GM12878 (cell line): ENCODE measurements at regions not wholly inside any gene's neighbourhood (a gene's known extent, or its start where the extent isn't known, plus 50 kb on each side); places are given as distances from the start of the nearest gene placed in this dataset.

Source experiments
- ATAC-seq: fragments of 200-7000 bp; cut with Tn5 transposase; 3 replicates; pipeline ENCODE4 v1.9.1; 2020; ENCODE audit warnings: mild to moderate bottlenecking, moderate library complexity
- BruUV-seq: library from RNA; stranded (reverse); fragments of 400-500 nt; replicated peaks from 2 replicates; lab custom pipeline; 2021; lab: Mats Ljungman, UMichigan
- CTCF ChIA-PET: fragments of 300-600 bp; sonication (Branson Sonifier 250); formaldehyde crosslinking; extraction: SDS; loops from one replicate; lab custom pipeline; 2021; ENCODE audit warnings: inconsistent platforms; lab: Yijun Ruan, JAX
- POLR2A ChIA-PET: fragments of 350-600 bp; formaldehyde crosslinking; extraction: SDS; loops from one replicate; lab custom pipeline; 2021; ENCODE audit warnings: inconsistent platforms; lab: Charles Lee
- RAD21 ChIA-PET: fragments of 300-600 bp; sonication (Branson Sonifier 250); formaldehyde crosslinking; loops from one replicate; lab custom pipeline; 2023; ENCODE audit warnings: antibody characterized with exemption; ENCODE audit not compliant: unreplicated experiment; lab: Charles Lee
- SMC1A ChIA-PET: fragments of 300-600 bp; sonication (Branson Sonifier 250); formaldehyde crosslinking; loops from one replicate; lab custom pipeline; 2023; ENCODE audit not compliant: unreplicated experiment, uncharacterized antibody; lab: Charles Lee
- DNase-seq: peaks from one replicate; pipeline ENCODE4 v3.0.0-alpha.2; 2011; ENCODE audit warnings: low read depth, low spot score
- FAIRE-seq: peaks from 3 replicates; lab custom pipeline; 2011; peaks lifted over from hg19 to GRCh38; lab: Jason Lieb, UNC
- H2AFZ ChIP-seq: 2 replicates; pipeline ENCODE4 v1.6.0; 2011; ENCODE audit warnings: low read depth, low read length, control low read depth; ENCODE audit not compliant: control insufficient read depth
- H3K27ac ChIP-seq: 2 replicates; pipeline ENCODE4 v1.5.1; 2011; ENCODE audit warnings: control low read depth; ENCODE audit not compliant: control insufficient read depth, insufficient read depth
- H3K27me3 ChIP-seq, 2 experiments: replicated peaks in 1 of 2; 2 replicates each; pipeline versions ENCODE4 v1.6.0 to v1.6.1; 2011; ENCODE audit warnings: low read length in 1 of 2; ENCODE audit not compliant: control insufficient read depth in 2 of 2, insufficient read depth in 2 of 2
- H3K36me3 ChIP-seq, 2 experiments: 2 replicates each; pipeline ENCODE4 v1.5.1; 2011; ENCODE audit warnings: low read length in 1 of 2; ENCODE audit not compliant: control insufficient read depth in 2 of 2, insufficient read depth in 2 of 2
- H3K4me1 ChIP-seq: 2 replicates; pipeline ENCODE4 v1.6.1; 2011; ENCODE audit warnings: mild to moderate bottlenecking, low read length, moderate library complexity, mixed read lengths; ENCODE audit not compliant: control insufficient read depth, insufficient read depth
- H3K4me2 ChIP-seq: 2 replicates; pipeline ENCODE4 v1.6.0; 2011; ENCODE audit warnings: control low read depth; ENCODE audit not compliant: control insufficient read depth, insufficient read depth
- H3K4me3 ChIP-seq: fragments of 200-600 bp; sonication (generic); 2 replicates; pipeline ENCODE4 v1.5.1; 2016
- H3K79me2 ChIP-seq: 2 replicates; pipeline ENCODE4 v1.6.0; 2011; ENCODE audit warnings: low read length; ENCODE audit not compliant: control insufficient read depth, insufficient read depth
- H3K9ac ChIP-seq: 2 replicates; pipeline ENCODE4 v1.8.0; 2011; ENCODE audit warnings: low read length, control low read depth, mixed read lengths; ENCODE audit not compliant: control insufficient read depth, insufficient read depth
- H3K9me3 ChIP-seq: replicated peaks from 3 replicates; pipeline ENCODE4 v1.5.1; 2011; ENCODE audit warnings: mild to moderate bottlenecking, low read length; ENCODE audit not compliant: control insufficient read depth, insufficient read depth
- H4K20me1 ChIP-seq: 2 replicates; pipeline ENCODE4 v1.6.0; 2011; ENCODE audit not compliant: control insufficient read depth, insufficient read depth
- CHD4 ChIP-seq: fragments of 200-600 bp; sonication (generic); IDR thresholded peaks from 2 replicates; pipeline ENCODE4 v1.6.1; 2016; ENCODE audit warnings: mild to moderate bottlenecking
- DPF2 ChIP-seq: fragments of 450-650 bp; IDR thresholded peaks from 2 replicates; pipeline ENCODE4 v1.6.1; 2017; ENCODE audit warnings: mild to moderate bottlenecking
- ETV6 ChIP-seq, 2 experiments: fragments of 450-650 bp in 1 of 2; IDR thresholded peaks in 1 of 2; conservative IDR thresholded peaks in 1 of 2; 2 replicates each; pipeline ENCODE4 v1.6.1; 2014; ENCODE audit warnings: antibody characterized with exemption in 1 of 2, borderline replicate concordance in 1 of 2, low read depth in 1 of 2, mild to moderate bottlenecking in 1 of 2, moderate library complexity in 1 of 2
- HCFC1 ChIP-seq: fragments of 150-350 bp; IDR thresholded peaks from 2 replicates; pipeline ENCODE4 v1.6.1; 2014; ENCODE audit warnings: low read length
- HDAC2 ChIP-seq: fragments of 200-600 bp; sonication (generic); IDR thresholded peaks from 2 replicates; pipeline ENCODE4 v1.6.1; 2017
- POLR2A ChIP-seq: IDR thresholded peaks from 2 replicates; pipeline ENCODE4 v1.6.1; 2011; ENCODE audit warnings: low read depth, mild to moderate bottlenecking, low read length
- POLR2AphosphoS2 ChIP-seq: IDR thresholded peaks from 2 replicates; pipeline ENCODE4 v1.6.1; 2011; ENCODE audit warnings: low read depth, mild to moderate bottlenecking, low read length, improper control_type of control experiment, moderate library complexity
- in situ Hi-C: fragments of 300-500 bp; cut with MboI; formaldehyde crosslinking; loops from 9 replicates; pipeline ENCODE4 v1.14.3; 2018; ENCODE audit warnings: mixed read lengths
- intact Hi-C: fragments of 100-400 bp; cut with micrococcal nuclease; formaldehyde crosslinking; loops from one replicate; pipeline ENCODE4 v1.14.2; 2022; ENCODE audit not compliant: unreplicated experiment
- TF ChIP-seq, protein P1 (sequence below): fragments of 450-650 bp; IDR thresholded peaks from 2 replicates; pipeline ENCODE4 v1.6.1; 2017; ENCODE audit warnings: mild to moderate bottlenecking, low read depth, inconsistent platforms; ENCODE audit not compliant: poor library complexity, severe bottlenecking
- TF ChIP-seq, protein P2 (sequence below): fragments of 450-650 bp; formaldehyde crosslinking; IDR thresholded peaks from 2 replicates; pipeline ENCODE4 v1.5.0; 2022; ENCODE audit warnings: mild to moderate bottlenecking, missing genetic modification characterization

DNA sequence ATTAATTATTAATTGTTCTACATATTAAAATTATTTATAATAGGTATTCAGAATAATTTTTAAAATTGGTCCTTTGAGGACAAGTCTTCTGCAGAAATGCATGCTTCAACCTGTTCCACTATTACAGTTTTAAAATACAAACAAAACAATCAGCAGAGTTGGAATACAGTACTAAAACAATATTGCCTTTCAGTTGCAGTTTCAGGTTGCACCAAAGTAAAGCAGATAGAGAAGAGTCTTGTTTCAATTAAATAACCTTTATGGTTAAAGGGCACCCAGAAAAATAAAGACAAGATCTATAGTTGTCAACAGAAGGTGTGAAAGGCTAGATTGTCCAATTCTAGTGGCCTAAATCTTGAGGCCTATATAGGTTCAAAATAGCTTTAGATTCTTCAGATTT lies 424.5 kb downstream of the FOXG1 start:
- H3K27me3 ChIP-seq, result no peaks in the 10 kb centered on the region
- SMC1A ChIA-PET, result no interaction called here
- no peak for DNase-seq
- no peak for TF ChIP-seq ETV6 (conservative IDR thresholded peaks at IDR 0.05 in 1 of 2, IDR thresholded peaks at IDR 0.05 in 1 of 2; ENCODE audit: borderline replicate concordance in 1 of 2, low read depth in 1 of 2)
- no peak for TF ChIP-seq CHD4
- TF ChIP-seq, protein P1, sequence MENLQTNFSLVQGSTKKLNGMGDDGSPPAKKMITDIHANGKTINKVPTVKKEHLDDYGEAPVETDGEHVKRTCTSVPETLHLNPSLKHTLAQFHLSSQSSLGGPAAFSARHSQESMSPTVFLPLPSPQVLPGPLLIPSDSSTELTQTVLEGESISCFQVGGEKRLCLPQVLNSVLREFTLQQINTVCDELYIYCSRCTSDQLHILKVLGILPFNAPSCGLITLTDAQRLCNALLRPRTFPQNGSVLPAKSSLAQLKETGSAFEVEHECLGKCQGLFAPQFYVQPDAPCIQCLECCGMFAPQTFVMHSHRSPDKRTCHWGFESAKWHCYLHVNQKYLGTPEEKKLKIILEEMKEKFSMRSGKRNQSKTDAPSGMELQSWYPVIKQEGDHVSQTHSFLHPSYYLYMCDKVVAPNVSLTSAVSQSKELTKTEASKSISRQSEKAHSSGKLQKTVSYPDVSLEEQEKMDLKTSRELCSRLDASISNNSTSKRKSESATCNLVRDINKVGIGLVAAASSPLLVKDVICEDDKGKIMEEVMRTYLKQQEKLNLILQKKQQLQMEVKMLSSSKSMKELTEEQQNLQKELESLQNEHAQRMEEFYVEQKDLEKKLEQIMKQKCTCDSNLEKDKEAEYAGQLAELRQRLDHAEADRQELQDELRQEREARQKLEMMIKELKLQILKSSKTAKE, result no peak
- no peak for TF ChIP-seq POLR2AphosphoS2
- TF ChIP-seq HDAC2, result no peak
- TF ChIP-seq, protein P2, sequence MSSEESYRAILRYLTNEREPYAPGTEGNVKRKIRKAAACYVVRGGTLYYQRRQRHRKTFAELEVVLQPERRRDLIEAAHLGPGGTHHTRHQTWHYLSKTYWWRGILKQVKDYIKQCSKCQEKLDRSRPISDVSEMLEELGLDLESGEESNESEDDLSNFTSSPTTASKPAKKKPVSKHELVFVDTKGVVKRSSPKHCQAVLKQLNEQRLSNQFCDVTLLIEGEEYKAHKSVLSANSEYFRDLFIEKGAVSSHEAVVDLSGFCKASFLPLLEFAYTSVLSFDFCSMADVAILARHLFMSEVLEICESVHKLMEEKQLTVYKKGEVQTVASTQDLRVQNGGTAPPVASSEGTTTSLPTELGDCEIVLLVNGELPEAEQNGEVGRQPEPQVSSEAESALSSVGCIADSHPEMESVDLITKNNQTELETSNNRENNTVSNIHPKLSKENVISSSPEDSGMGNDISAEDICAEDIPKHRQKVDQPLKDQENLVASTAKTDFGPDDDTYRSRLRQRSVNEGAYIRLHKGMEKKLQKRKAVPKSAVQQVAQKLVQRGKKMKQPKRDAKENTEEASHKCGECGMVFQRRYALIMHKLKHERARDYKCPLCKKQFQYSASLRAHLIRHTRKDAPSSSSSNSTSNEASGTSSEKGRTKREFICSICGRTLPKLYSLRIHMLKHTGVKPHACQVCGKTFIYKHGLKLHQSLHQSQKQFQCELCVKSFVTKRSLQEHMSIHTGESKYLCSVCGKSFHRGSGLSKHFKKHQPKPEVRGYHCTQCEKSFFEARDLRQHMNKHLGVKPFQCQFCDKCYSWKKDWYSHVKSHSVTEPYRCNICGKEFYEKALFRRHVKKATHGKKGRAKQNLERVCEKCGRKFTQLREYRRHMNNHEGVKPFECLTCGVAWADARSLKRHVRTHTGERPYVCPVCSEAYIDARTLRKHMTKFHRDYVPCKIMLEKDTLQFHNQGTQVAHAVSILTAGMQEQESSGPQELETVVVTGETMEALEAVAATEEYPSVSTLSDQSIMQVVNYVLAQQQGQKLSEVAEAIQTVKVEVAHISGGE (CRISPR knock-in tag), result no peak
- no peak for TF ChIP-seq HCFC1
- no peak for TF ChIP-seq DPF2
- TF ChIP-seq POLR2A, result no peak
- TF ChIP-seq, all 136 proteins: peak for 0
- Histone ChIP-seq H3K9ac (no peak overlapping the region), H2AFZ (no peak overlapping the region), H3K4me1 (no peaks in the 10 kb centered on the region), H3K9me3 (no peaks in the 10 kb centered on the region), H3K27ac (no peak overlapping the region), H3K4me2 (no peak overlapping the region), H3K4me3 (no peak overlapping the region), H3K79me2 (no peaks in the 10 kb centered on the region), H4K20me1 (no peaks in the 10 kb centered on the region), H3K36me3 (no peaks in the 10 kb centered on the region)
- FAIRE-seq (no peak), ATAC-seq (no peak)
- ChIA-PET CTCF (no interaction called here), POLR2A (no interaction called here), RAD21 (no interaction called here)
- in situ Hi-C loops, result no loop called here
- intact Hi-C loops, result no loop called here
- BruUV-seq, result no TSS peak
